C4-2B (cell line): ENCODE measurements at regions not wholly inside any gene's neighbourhood (a gene's known extent, or its start where the extent isn't known, plus 50 kb on each side); places are given as distances from the start of the nearest gene placed in this dataset.

Experiments
- CTCF ChIP-seq: fragments of 450-650 bp; conservative IDR thresholded peaks from 2 replicates; pipeline ENCODE4 v1.5.1; 2017; ENCODE audit warnings: mild to moderate bottlenecking
- ZFX ChIP-seq: fragments of 450-650 bp; IDR thresholded peaks from 2 replicates; pipeline ENCODE4 v1.6.1; 2017

GRCh38 chr2:193876980-193877379, 1682.2 kb upstream of the TMEFF2 start:
- TF ChIP-seq CTCF (no peak), ZFX (no peak)
